ENCODE measurements at regions not wholly inside any gene's neighbourhood (a gene's known extent, or its start where the extent isn't known, plus 50 kb on each side); places are given as distances from the start of the nearest gene placed in this dataset.

DNA sequence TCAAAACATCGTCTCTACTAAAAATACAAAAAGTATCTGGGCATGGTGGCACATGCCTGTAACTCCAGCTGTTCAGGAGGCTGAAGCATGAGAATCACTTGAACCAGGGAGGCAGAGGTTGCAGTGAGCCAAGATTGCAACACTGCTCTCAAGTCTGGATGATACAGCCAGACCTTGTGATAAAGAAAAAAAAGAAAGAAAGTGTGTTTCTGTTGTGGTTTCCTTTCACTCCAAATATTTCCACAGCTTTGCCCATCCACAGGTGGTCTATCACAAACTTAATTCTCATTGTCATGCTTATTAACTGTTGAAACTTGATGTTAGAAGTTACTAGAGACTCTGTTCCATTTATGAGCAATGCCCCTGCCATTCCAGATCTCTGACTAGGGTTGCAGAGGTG is 316.0 kb upstream of the SEMA3C start:
- TF ChIP-seq, protein P1, sequence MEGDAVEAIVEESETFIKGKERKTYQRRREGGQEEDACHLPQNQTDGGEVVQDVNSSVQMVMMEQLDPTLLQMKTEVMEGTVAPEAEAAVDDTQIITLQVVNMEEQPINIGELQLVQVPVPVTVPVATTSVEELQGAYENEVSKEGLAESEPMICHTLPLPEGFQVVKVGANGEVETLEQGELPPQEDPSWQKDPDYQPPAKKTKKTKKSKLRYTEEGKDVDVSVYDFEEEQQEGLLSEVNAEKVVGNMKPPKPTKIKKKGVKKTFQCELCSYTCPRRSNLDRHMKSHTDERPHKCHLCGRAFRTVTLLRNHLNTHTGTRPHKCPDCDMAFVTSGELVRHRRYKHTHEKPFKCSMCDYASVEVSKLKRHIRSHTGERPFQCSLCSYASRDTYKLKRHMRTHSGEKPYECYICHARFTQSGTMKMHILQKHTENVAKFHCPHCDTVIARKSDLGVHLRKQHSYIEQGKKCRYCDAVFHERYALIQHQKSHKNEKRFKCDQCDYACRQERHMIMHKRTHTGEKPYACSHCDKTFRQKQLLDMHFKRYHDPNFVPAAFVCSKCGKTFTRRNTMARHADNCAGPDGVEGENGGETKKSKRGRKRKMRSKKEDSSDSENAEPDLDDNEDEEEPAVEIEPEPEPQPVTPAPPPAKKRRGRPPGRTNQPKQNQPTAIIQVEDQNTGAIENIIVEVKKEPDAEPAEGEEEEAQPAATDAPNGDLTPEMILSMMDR (conservative IDR thresholded peaks at IDR 0.05 in 1 of 2, IDR thresholded peaks at IDR 0.05 in 1 of 2; ENCODE audit: low read depth in 1 of 2, low read length in 2 of 2) = no peak
- TF ChIP-seq EZH2 (IDR thresholded peaks at IDR 0.05; ENCODE audit: low read length, missing control alignments) = no peak

Data from fibroblast of lung (primary cell).